PC-9 (cell line): ENCODE measurements at regions not wholly inside any gene's neighbourhood (a gene's known extent, or its start where the extent isn't known, plus 50 kb on each side); places are given as distances from the start of the nearest gene placed in this dataset.

ENCODE experiments used
- EZH2 ChIP-seq: fragments of 200-600 bp; sonication (generic); IDR thresholded peaks from 2 replicates; pipeline ENCODE4 v1.8.0; 2017; ENCODE audit warnings: antibody characterized with exemption, low read depth
- TF ChIP-seq, protein P1 (sequence below): fragments of 200-600 bp; sonication (generic); conservative IDR thresholded peaks from 2 replicates; pipeline ENCODE4 v1.6.1; 2017; ENCODE audit warnings: mixed run types, antibody characterized with exemption, mild to moderate bottlenecking, moderate library complexity

DNA sequence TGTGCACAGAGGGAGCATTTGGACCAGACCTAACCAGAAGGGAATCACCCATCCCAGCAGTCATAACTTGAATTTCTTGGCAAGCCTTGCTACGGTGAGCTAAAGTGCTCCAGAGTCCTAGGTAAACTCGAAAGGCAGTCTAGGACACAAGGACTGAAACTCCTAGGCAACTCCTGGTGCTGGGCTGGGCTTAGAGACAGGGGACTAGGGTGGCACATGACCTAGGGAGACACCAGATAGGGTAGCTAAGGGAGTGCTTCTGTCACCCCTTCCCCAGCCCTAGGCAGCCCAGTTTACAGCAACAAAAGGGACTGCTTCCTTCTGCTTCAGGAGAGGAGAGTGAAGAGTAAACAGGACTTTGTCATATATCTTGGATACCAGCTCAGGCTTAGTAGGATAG is 256.4 kb upstream of the ARHGEF26 start:
- TF ChIP-seq, protein P1, sequence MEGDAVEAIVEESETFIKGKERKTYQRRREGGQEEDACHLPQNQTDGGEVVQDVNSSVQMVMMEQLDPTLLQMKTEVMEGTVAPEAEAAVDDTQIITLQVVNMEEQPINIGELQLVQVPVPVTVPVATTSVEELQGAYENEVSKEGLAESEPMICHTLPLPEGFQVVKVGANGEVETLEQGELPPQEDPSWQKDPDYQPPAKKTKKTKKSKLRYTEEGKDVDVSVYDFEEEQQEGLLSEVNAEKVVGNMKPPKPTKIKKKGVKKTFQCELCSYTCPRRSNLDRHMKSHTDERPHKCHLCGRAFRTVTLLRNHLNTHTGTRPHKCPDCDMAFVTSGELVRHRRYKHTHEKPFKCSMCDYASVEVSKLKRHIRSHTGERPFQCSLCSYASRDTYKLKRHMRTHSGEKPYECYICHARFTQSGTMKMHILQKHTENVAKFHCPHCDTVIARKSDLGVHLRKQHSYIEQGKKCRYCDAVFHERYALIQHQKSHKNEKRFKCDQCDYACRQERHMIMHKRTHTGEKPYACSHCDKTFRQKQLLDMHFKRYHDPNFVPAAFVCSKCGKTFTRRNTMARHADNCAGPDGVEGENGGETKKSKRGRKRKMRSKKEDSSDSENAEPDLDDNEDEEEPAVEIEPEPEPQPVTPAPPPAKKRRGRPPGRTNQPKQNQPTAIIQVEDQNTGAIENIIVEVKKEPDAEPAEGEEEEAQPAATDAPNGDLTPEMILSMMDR = no peak
- TF ChIP-seq EZH2 = no peak
